ENCODE measurements at regions not wholly inside any gene's neighbourhood (a gene's known extent, or its start where the extent isn't known, plus 50 kb on each side); places are given as distances from the start of the nearest gene placed in this dataset.
A peak's percentile ranks its signal among the peaks of the same experiment; 100 is the strongest.
"Not testable (repeated sequence)": the region's sequence is repeated elsewhere in the genome, so short reads cannot be mapped to it uniquely, and the experiment has no call there.

- no peak for DNase-seq
These were observed 54.7 kb upstream of the ARSJ start for GRCh38 chr4:114034189-114034588.

- no peak for DNase-seq
These were observed 57.0 kb upstream of the ARSJ start for GRCh38 chr4:114036426-114036825.

GRCh38 chr4:114036864-114037263 lies 57.4 kb upstream of the ARSJ start:
- DNase-seq, result no peak

- no peak for DNase-seq
These were observed 58.5 kb upstream of the ARSJ start for GRCh38 chr4:114037988-114038387.

GRCh38 chr4:114038762-114039387 lies 59.4 kb upstream of the ARSJ start:
- no peak for DNase-seq

GRCh38 chr4:114040319-114041116 lies 61.1 kb upstream of the ARSJ start:
- no peak for DNase-seq

GRCh38 chr4:114041117-114041475 lies 61.6 kb upstream of the ARSJ start:
- no peak for DNase-seq

GRCh38 chr4:114043116-114043515 lies 63.7 kb upstream of the ARSJ start:
- DNase-seq, result no peak

GRCh38 chr4:114044351-114044750 lies 64.9 kb upstream of the ARSJ start:
- not testable (repeated sequence) for DNase-seq

GRCh38 chr4:114046331-114046730 lies 66.9 kb upstream of the ARSJ start:
- DNase-seq, result no peak

GRCh38 chr4:114048154-114048553 lies 68.7 kb upstream of the ARSJ start:
- DNase-seq, result not testable (repeated sequence)

GRCh38 chr4:114052227-114052626 lies 72.8 kb upstream of the ARSJ start:
- peak; percentile 36 for DNase-seq

GRCh38 chr4:114056599-114056998 lies 77.2 kb upstream of the ARSJ start:
- DNase-seq, result no peak

- no peak for DNase-seq
These were observed 78.3 kb upstream of the ARSJ start for GRCh38 chr4:114057746-114058145.

GRCh38 chr4:114062499-114062898 lies 83.1 kb upstream of the ARSJ start:
- no peak for DNase-seq

GRCh38 chr4:114072781-114073180 lies 93.3 kb upstream of the ARSJ start:
- no peak for DNase-seq

GRCh38 chr4:114076899-114077570 lies 97.6 kb upstream of the ARSJ start:
- no peak for DNase-seq

- DNase-seq, result no peak
These were observed 98.2 kb upstream of the ARSJ start for GRCh38 chr4:114077610-114078009.

GRCh38 chr4:114078636-114079035 lies 99.2 kb upstream of the ARSJ start:
- DNase-seq, result no peak

GRCh38 chr4:114081783-114082182 lies 102.3 kb upstream of the ARSJ start:
- no peak for DNase-seq

- DNase-seq, result no peak
These were observed 102.9 kb upstream of the ARSJ start for GRCh38 chr4:114082348-114082747.

GRCh38 chr4:114085611-114086345 lies 106.3 kb upstream of the ARSJ start:
- no peak for DNase-seq

- DNase-seq, result no peak
These were observed 108.3 kb upstream of the ARSJ start for GRCh38 chr4:114087596-114088230.
